TTC549 (cell line): ENCODE measurements at regions not wholly inside any gene's neighbourhood (a gene's known extent, or its start where the extent isn't known, plus 50 kb on each side); places are given as distances from the start of the nearest gene placed in this dataset.
"Not testable (repeated sequence)": the region's sequence is repeated elsewhere in the genome, so short reads cannot be mapped to it uniquely, and the experiment has no call there.

ENCODE experiments used
- FAIRE-seq: peaks from 2 replicates; lab custom pipeline; 2012; peaks lifted over from hg19 to GRCh38; lab: Jason Lieb, UNC

DNA sequence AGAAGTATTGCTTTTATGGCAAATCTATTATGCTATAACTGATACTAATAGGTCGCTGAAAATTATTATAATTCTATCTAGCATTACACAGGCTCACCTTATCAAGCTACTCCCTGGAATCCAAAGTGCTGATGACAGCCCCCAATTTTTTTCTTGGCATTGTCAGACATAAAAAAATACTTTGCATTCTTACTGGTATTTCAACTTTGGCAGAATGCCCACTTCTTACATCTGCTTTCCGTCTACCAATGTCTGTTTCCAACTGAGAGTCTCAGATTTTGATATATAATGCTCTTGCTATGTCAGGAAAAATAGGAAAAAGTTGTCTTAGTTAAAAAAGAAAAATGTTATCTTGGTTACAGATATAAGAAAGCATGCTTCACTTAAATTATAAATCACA, 615.4 kb downstream of the C12orf50 start:
- no peak for FAIRE-seq

DNA sequence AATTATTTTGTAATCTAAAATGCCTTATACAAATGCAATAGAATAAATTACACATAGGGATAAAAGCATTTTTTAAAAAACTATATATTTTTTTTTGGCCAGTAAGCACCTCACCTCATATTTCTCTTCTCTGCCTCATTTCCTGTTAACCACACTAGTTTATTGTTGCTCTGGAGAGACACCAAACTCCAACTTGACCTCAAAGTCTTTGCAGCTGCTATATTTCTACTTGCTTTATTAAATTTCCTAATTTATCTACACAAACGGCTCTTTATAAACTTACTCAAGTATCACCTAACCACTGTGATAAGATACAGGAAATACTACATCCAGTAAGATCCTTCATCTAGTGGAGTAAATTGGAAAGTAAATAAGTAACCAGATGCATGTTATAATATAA, 622.3 kb downstream of the C12orf50 start:
- FAIRE-seq, result no peak

- FAIRE-seq, result no peak
Measured at GRCh38 chr12:87405918-87406317, 623.3 kb downstream of the C12orf50 start.

GRCh38 chr12:87394168-87394567, 635.0 kb downstream of the C12orf50 start:
- not testable (repeated sequence) for FAIRE-seq

DNA sequence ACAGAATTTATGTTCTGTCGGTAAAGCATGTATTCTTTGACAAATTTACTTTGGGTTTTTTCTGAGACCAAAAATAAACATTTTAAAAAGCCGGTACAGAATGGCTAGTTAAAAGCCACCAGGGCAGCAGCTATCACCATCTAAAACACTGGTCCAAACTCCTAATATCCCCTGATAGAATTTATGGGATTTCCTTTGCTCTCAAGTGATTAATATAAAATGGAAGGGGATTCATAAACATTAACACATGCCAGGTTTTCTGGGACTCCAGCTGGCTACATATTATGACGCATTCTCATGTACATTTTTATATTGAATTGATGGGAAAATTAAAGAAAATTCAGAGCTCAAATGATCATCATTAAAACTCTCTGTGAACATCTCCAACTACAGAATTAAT, 640.8 kb downstream of the C12orf50 start:
- FAIRE-seq, result no peak

DNA sequence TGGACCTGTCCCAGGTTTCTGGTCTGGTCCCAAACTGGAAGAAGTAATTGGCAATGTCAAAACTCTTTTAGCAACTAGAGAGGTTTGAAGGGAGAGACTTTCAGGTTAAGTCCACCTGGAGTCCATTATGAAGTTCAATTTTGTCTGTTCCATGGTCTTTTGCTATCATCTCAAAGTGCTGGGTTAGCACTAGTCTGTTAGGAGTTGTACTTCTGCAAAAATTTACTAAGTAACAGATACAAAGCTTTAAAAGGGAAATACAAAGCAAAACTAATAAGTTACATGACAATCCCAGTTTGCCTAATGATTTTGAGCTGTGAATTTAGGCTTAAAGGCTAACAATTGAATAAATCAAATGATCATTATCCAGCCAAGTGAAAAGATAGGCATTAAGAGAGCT, 643.9 kb downstream of the C12orf50 start:
- FAIRE-seq, result no peak

GRCh38 chr12:87384226-87384625, 645.0 kb downstream of the C12orf50 start:
- no peak for FAIRE-seq

GRCh38 chr12:87383680-87384079, 645.5 kb downstream of the C12orf50 start:
- FAIRE-seq, result no peak

- FAIRE-seq, result no peak
Measured at GRCh38 chr12:87382959-87383566, 646.1 kb downstream of the C12orf50 start.

DNA sequence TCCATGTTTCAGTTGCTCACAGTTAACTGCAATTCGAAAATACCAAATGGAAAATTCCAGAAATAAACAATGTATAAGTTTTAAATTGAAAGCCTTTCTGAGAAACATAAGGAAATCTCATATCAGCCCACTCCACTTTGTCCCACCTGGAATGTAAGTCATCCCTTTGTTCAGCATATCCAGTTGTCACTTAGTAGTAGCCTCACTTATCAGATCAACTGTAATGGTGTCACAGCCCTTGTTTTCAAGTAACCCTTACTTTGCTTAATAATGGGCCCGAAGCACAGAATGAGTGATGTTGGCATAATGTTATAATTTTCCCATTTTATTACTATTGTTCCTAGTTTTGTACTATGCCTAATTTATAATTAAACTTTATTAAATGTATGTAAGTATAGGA, 646.8 kb downstream of the C12orf50 start:
- no peak for FAIRE-seq

- no peak for FAIRE-seq
Measured at GRCh38 chr12:87381742-87382141, 647.5 kb downstream of the C12orf50 start.

DNA sequence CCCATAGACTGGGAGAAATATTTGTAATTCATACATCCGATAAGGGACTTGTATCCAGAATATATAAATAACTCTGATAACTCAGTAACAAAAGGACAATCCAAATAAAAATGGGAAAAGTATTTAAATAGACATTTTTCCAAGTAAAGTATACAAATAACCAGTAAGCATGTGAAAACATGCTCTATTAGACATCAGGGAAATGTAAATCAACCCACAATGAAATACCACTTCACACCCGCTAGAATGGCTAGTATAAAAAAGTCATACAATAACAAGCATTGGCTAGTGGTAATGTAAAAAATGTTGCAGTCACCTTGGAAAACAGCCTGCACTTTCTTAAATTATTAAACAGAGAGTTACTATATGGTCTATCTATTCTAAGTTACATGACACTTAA, 650.7 kb downstream of the C12orf50 start:
- FAIRE-seq, result no peak

GRCh38 chr12:87376722-87377121, 652.5 kb downstream of the C12orf50 start:
- no peak for FAIRE-seq

DNA sequence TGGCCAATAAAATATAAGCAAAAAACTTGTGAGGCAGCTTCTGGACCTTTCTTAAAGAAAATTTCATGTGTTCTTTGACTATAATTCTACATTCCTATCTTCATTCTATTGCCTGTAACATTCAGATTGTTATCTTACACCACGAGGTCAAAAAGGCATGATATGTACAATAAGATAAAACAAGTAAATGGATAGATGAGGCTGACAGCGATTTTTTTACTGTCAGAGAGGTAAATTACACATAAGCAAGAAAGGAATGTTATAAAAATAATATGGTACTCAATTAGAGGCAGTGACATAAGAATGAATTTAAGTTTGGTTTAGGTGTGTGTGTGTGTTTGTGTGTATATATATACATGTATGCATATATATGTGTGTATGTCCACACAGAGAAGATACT, 660.0 kb downstream of the C12orf50 start:
- FAIRE-seq, result no peak

GRCh38 chr12:87368259-87368658, 660.9 kb downstream of the C12orf50 start:
- FAIRE-seq, result no peak

GRCh38 chr12:87365423-87365822, 663.8 kb downstream of the C12orf50 start:
- FAIRE-seq, result no peak

DNA sequence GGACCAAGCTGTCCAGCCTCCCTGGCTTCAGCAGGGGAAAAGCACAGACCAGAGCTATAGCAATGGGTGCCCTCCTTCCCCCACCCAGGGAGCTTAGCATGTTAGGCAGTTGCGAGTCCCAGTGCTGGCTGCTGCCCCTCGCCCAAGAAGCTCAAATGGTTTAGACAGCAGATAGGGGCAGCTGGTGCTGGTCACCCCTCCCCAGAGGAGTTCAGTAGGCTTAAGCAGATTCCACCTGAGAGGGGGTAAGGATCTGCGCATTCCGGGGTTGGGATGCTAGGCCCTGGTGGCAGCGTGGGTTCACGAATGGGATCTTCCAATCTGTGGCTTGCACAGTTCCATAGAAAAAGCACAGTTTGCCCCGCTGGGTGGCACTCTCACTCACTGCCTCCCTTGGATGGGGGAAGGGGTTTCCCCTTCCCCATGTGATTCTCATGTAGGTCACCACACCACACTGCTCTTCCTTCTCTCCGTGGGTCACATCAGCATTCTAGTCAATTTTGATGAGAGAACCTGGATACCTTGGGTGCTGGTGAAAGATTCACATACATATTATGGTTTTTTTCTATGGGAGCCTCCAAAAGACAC, 665.6 kb downstream of the C12orf50 start:
- FAIRE-seq, result no peak

DNA sequence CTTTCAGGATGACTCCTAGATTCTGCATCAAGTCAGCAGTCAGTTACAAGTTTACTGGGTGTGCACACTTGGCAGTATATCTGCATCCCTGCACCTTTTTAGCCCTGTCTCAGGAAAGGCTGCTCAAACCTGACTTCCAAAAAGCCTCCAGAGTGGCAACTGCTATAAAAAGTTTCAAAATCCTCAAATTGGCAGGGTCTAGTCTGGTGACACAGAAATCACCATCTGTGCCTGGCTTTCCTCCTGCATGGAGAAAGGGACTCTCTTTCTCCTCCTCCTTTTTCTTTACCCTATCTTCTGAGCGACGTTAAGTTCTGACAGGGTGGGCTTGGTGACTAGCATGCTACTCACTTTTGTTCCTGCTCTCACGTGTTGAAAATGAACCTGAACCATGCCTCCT, 679.5 kb downstream of the C12orf50 start:
- no peak for FAIRE-seq

GRCh38 chr12:87348071-87348470, 681.1 kb downstream of the C12orf50 start:
- no peak for FAIRE-seq

DNA sequence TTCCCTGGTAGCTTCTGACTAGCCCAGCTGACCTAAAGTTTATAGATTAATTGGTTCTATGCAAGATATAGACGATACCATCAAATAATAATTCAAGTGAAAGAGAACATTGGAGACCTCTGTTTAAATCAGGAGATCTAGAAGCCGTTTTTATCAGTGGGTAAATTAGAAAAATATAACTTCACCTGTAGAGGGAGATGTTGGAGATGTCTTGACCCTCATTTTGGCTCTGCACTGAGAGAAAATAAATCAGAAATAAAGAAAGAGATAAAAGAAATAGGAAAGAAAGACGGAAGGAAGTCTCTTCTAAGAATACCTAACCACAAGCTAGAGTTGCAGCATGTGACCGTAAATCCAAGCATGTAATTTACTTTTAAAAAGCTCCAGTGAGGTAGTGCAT, 684.5 kb downstream of the C12orf50 start:
- no peak for FAIRE-seq

DNA sequence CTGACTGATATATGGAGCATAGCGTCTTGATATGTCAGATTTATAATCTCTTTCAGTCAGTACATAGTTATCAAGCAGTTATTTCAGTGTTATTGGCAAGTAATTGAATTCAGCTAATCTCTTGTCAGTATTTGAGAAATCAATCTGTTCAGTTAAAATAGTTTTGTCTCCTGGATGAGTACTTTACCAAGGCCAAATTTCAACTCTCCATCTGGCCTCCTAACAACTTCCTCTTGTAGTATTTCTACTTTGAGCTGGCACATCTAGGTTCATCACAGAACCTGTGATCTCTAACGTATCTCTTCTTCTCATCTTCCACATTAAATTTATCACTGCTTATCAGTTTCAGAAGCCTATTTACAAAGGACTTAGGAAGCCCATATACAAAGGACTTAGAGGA, 690.5 kb downstream of the C12orf50 start:
- FAIRE-seq, result no peak

DNA sequence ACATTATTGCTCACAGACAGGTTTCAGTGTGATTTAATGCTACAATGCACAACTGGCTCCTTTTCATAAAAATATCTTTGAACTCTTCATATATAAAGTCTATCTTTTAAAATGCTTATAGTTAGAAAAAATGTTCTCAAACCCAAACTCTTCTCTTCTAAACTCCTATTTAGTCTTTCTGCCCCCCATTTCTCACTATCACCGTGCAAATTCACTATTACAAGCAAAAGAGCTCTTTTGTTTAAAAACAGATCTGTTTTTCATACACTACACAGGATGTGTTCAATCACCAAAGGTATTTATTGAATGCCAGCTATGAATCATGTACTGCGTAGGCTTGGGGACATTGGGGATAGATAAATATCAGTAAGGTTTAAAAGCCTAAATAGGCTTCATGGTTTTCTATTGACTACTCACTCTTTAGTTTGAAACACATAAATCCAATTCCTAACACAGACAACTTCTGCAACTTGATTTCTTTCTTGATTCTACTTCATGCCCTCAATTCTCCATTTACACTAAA, 692.3 kb downstream of the C12orf50 start:
- FAIRE-seq, result no peak

DNA sequence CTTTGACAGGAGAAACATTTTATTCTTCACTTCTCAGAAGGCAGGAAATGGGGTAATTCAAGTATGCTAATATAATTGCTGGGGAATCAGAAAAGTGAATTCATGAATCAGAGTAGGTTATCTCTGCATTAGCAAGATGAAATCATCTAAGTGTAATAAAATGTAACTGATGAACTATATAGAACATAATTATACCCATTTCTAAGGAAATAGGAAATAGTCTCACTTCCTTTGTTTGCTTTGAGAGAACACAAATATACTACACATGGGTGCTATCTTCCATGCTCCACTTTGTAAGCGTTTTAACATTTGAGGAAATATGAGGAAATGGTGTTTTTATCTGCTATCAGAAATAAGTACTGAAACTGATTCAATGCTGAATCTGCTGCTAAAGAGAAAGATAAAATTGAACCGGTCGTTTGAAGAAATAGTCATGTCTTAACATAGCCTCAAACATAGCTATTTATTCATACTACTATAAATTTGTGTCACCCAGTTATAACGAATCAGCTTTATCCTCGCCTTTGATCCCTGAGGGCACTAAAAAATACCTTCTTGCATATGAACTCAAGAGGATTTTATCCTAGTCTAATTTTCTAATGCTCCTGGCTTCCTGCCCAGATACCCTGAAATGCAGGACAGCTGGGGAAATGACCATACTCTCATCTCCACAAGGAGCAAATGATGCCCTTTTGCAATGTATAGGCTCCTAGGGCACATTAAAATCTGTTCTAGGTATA, 696.0 kb downstream of the C12orf50 start:
- no peak for FAIRE-seq
